Gastroesophageal sphincter (tissue), 4 donors: ENCODE measurements at regions not wholly inside any gene's neighbourhood (a gene's known extent, or its start where the extent isn't known, plus 50 kb on each side); places are given as distances from the start of the nearest gene placed in this dataset.

Source experiments
- ATAC-seq: fragments of 150-250 bp; one replicate; pipeline ENCODE4 v1.9.1; 2016; ENCODE audit warnings: mild to moderate bottlenecking, moderate library complexity
- H3K27ac ChIP-seq, 4 donors: fragments of 200-600 bp; sonication (generic) in 3 of 4; 1 replicate in 3 of 4; 2 replicates in 1 of 4; pipeline ENCODE4 v1.5.1; 2016 to 2019
- H3K27me3 ChIP-seq: fragments of 200-600 bp; sonication (generic); one replicate; pipeline ENCODE4 v1.5.1; 2019
- H3K36me3 ChIP-seq, 2 donors: fragments of 200-600 bp; sonication (generic); one replicate each; pipeline ENCODE4 v1.5.1; 2019; ENCODE audit warnings: control low read depth in 1 of 2
- H3K4me1 ChIP-seq, 3 donors: fragments of 200-600 bp; sonication (generic); 1 replicate in 2 of 3; 2 replicates in 1 of 3; pipeline ENCODE4 v1.5.1; 2016 to 2019; ENCODE audit warnings: control low read depth in 2 of 3
- H3K4me3 ChIP-seq, 2 donors: fragments of 200-600 bp; sonication (generic); one replicate each; pipeline ENCODE4 v1.5.1; 2019; ENCODE audit warnings: mild to moderate bottlenecking in 1 of 2, moderate library complexity in 1 of 2
- H3K9me3 ChIP-seq, 3 donors: fragments of 200-600 bp; sonication (generic); one replicate each; pipeline ENCODE4 v1.5.1; 2017 to 2019; ENCODE audit warnings: control low read depth in 2 of 3
- CTCF ChIP-seq, 4 experiments: fragments of 200-600 bp in 2 of 4; fragments of 450-650 bp in 2 of 4; sonication (generic) in 1 of 4; IDR thresholded peaks; one replicate each; pipeline ENCODE4 v1.5.1; 2017 to 2019; ENCODE audit warnings: antibody characterized with exemption in 4 of 4, mild to moderate bottlenecking in 2 of 4, moderate library complexity in 2 of 4
- EP300 ChIP-seq: sonication (generic); formaldehyde crosslinking; IDR thresholded peaks from one replicate; pipeline ENCODE4 v1.6.1; 2017; ENCODE audit warnings: antibody characterized with exemption, mild to moderate bottlenecking
- POLR2A ChIP-seq, 2 donors: fragments of 450-650 bp; IDR thresholded peaks; one replicate each; pipeline ENCODE4 v1.6.1; 2017; ENCODE audit warnings: antibody characterized with exemption in 2 of 2, mild to moderate bottlenecking in 2 of 2, moderate library complexity in 1 of 2
- POLR2AphosphoS5 ChIP-seq: sonication (generic); formaldehyde crosslinking; IDR thresholded peaks from one replicate; pipeline ENCODE4 v1.6.1; 2017; ENCODE audit warnings: antibody characterized with exemption
- WGBS, 2 donors: methylation state at CpG; one replicate each; pipeline ENCODE4 v1.1.5; 2018; ENCODE audit warnings: low coverage in 1 of 2; 5-methylcytosine and 5-hydroxymethylcytosine counted together

DNA sequence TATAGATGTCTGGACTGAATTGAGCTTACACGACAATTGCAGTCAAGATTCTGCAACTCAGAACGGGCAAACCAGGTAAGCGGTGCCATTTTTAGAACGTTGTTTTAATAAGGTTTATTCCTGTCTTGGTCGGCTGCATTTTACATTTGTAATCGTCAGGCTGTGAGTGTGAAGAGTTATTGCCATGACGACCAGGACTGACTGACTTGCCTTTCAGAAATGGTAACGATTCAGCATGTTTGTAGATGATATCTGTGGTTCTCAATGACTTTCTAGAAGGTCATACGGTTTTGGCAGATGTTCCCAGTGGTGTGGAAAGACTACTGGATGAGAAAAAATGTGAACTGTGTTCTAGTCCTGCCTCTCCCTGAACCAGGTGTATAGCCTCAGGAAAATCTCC, 271.3 kb upstream of the B3GALT2 start:
- Histone ChIP-seq H3K27me3 (no peaks in the 10 kb centered on the region), H3K9me3 (no peaks in the 10 kb centered on the region), H3K36me3 (no peaks in the 10 kb centered on the region), H3K27ac (no peak overlapping the region), H3K4me1 (peaks cover 0 to 5% (median 0%) of the 10 kb centered on the region in 3 donors), H3K4me3 (no peak overlapping the region)
- no peak for TF ChIP-seq EP300
- TF ChIP-seq POLR2AphosphoS5: no peak
- no peak for TF ChIP-seq CTCF (IDR thresholded peaks at IDR 0.05)
- no peak for TF ChIP-seq POLR2A (IDR thresholded peaks at IDR 0.05)
- 33 to 47% methylated on average over 9 of the region's 9 CpGs for WGBS, 2 donors
- no peak for ATAC-seq

GRCh38 chr1:193456811-193457280, 270.4 kb upstream of the B3GALT2 start:
- no peak for ATAC-seq
- H3K4me3 ChIP-seq: no peak overlapping the region
- 52 to 61% methylated on average over 2 of the region's 2 CpGs for WGBS, 2 donors
- no peak overlapping the region for H3K27ac ChIP-seq
- H3K27me3 ChIP-seq: no peaks in the 10 kb centered on the region
- peaks cover 0 to 5% (median 0%) of the 10 kb centered on the region in 3 donors for H3K4me1 ChIP-seq
- TF ChIP-seq EP300: no peak
- TF ChIP-seq POLR2AphosphoS5: no peak
- no peak for TF ChIP-seq CTCF (IDR thresholded peaks at IDR 0.05)
- no peak for TF ChIP-seq POLR2A (IDR thresholded peaks at IDR 0.05)
- H3K36me3 ChIP-seq: no peaks in the 10 kb centered on the region
- H3K9me3 ChIP-seq: no peaks in the 10 kb centered on the region

- ATAC-seq: no peak
- H3K27me3 ChIP-seq: no peaks in the 10 kb centered on the region
- no peak overlapping the region for H3K27ac ChIP-seq
- no peaks in the 10 kb centered on the region for H3K36me3 ChIP-seq
- no peaks in the 10 kb centered on the region for H3K4me1 ChIP-seq
- H3K9me3 ChIP-seq: no peaks in the 10 kb centered on the region
- no peak overlapping the region for H3K4me3 ChIP-seq
- 100% methylated on average over 1 of the region's 1 CpG for WGBS, 2 donors
- TF ChIP-seq CTCF (IDR thresholded peaks at IDR 0.05): no peak
Measured at GRCh38 chr1:193451606-193452005, 265.2 kb upstream of the B3GALT2 start.

GRCh38 chr1:193451001-193451400, 264.6 kb upstream of the B3GALT2 start:
- Histone ChIP-seq H3K27ac (no peak overlapping the region), H3K36me3 (no peaks in the 10 kb centered on the region), H3K4me1 (no peaks in the 10 kb centered on the region), H3K9me3 (no peaks in the 10 kb centered on the region), H3K27me3 (no peaks in the 10 kb centered on the region), H3K4me3 (no peak overlapping the region)
- no peak for ATAC-seq
- 90% methylated on average over 1 of the region's 1 CpG; no CpG with 5 or more reads in 1 of the 2 donors for WGBS, 2 donors
- TF ChIP-seq CTCF (IDR thresholded peaks at IDR 0.05) (no peak), POLR2A (IDR thresholded peaks at IDR 0.05) (no peak), EP300 (no peak), POLR2AphosphoS5 (no peak)

DNA sequence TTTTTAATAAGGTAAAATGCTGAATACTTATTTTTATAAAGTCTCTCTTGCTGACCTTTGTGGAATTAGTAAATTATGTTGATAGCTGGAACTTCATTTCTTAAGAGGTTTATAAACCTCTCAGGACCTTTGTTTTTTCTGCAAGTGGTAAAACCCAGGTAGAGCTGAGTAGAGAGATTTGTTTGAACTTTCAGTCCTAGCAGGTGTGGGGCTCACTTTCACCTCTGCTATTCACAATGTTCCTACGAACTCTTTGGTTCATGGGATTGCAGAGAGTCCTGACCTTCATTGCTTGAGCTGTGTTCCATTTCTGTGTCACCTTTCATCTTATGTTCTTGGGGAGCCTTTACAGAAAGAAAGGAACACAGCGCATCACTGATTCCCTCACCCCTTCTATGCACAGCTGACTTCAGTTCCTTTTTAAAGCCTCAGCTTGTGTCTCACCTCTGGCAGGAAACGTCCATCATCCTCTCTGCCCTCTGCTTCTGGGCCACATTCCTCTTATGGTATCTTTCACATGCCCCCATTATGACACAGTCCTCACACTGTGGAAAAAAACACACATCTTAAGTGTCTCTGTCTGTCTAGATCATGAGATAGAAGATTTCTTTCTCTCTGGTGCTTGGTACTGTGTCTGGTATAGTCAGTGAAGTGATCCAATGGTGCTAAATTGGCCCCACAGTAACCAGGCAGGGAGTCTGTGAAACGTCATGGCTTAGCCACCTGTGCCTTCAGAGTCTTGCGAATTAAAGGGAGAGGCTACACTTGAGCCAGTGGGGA, 262.5 kb upstream of the B3GALT2 start:
- no peak for ATAC-seq
- Histone ChIP-seq H3K4me1 (no peaks in the 10 kb centered on the region), H3K9me3 (no peaks in the 10 kb centered on the region), H3K27me3 (no peaks in the 10 kb centered on the region), H3K36me3 (no peaks in the 10 kb centered on the region), H3K4me3 (no peak overlapping the region), H3K27ac (no peak overlapping the region)
- TF ChIP-seq EP300 (no peak), POLR2A (IDR thresholded peaks at IDR 0.05) (no peak), CTCF (IDR thresholded peaks at IDR 0.05) (no peak), POLR2AphosphoS5 (no peak)
- 57 to 69% methylated on average over 4 to 5 of the region's 5 CpGs for WGBS, 2 donors
